Forelimb muscle (tissue), 1 donor: ENCODE measurements at regions not wholly inside any gene's neighbourhood (a gene's known extent, or its start where the extent isn't known, plus 50 kb on each side); places are given as distances from the start of the nearest gene placed in this dataset.

Experiments used
- DNase-seq: peaks from one replicate; pipeline ENCODE4 v3.0.0-alpha.2; 2013; ENCODE audit warnings: low read depth

- no peak for DNase-seq
Measured at GRCh38 chr2:108067820-108068405, 81.6 kb downstream of the SLC5A7 start.

- no peak for DNase-seq
Measured at GRCh38 chr2:108069515-108070310, 83.4 kb downstream of the SLC5A7 start.

- no peak for DNase-seq
Measured at GRCh38 chr2:108073415-108074072, 87.2 kb downstream of the SLC5A7 start.

- no peak for DNase-seq
Measured at GRCh38 chr2:108074150-108074549, 87.8 kb downstream of the SLC5A7 start.

GRCh38 chr2:108074946-108075345 lies 88.6 kb downstream of the SLC5A7 start:
- DNase-seq, result no peak

GRCh38 chr2:108076527-108076926 lies 90.2 kb downstream of the SLC5A7 start:
- no peak for DNase-seq

GRCh38 chr2:108079736-108080135 lies 93.4 kb downstream of the SLC5A7 start:
- no peak for DNase-seq

GRCh38 chr2:108080177-108080576 lies 93.9 kb downstream of the SLC5A7 start:
- no peak for DNase-seq

- no peak for DNase-seq
Measured at GRCh38 chr2:108082978-108083377, 96.7 kb downstream of the SLC5A7 start.

GRCh38 chr2:108084311-108084710 lies 98.0 kb downstream of the SLC5A7 start:
- no peak for DNase-seq

- no peak for DNase-seq
Measured at GRCh38 chr2:108092886-108093285, 106.6 kb downstream of the SLC5A7 start.

GRCh38 chr2:108101481-108101880 lies 115.2 kb downstream of the SLC5A7 start:
- no peak for DNase-seq

- DNase-seq, result no peak
Measured at GRCh38 chr2:108106731-108107130, 120.4 kb downstream of the SLC5A7 start.

GRCh38 chr2:108111936-108112335 lies 125.6 kb downstream of the SLC5A7 start:
- DNase-seq, result no peak

- DNase-seq, result no peak
Measured at GRCh38 chr2:108115868-108116267, 123.9 kb upstream of the SULT1C3 start.

GRCh38 chr2:108118996-108119395 lies 120.8 kb upstream of the SULT1C3 start:
- DNase-seq, result no peak

- no peak for DNase-seq
Measured at GRCh38 chr2:108119492-108119891, 120.3 kb upstream of the SULT1C3 start.

GRCh38 chr2:108124736-108125495 lies 114.9 kb upstream of the SULT1C3 start:
- DNase-seq, result no peak

- no peak for DNase-seq
Measured at GRCh38 chr2:108125581-108125980, 114.2 kb upstream of the SULT1C3 start.

GRCh38 chr2:108128249-108128648 lies 111.5 kb upstream of the SULT1C3 start:
- DNase-seq, result no peak

- no peak for DNase-seq
Measured at GRCh38 chr2:108129636-108130035, 110.1 kb upstream of the SULT1C3 start.

GRCh38 chr2:108133457-108133856 lies 106.3 kb upstream of the SULT1C3 start:
- DNase-seq, result no peak
